Fibroblast of villous mesenchyme (primary cell): ENCODE measurements at regions not wholly inside any gene's neighbourhood (a gene's known extent, or its start where the extent isn't known, plus 50 kb on each side); places are given as distances from the start of the nearest gene placed in this dataset.

Source experiments
- DNase-seq: peaks from one replicate; pipeline ENCODE4 v3.0.0-alpha.2; 2010; ENCODE audit warnings: low read depth
- H3K4me3 ChIP-seq: 2 replicates; pipeline ENCODE4 v1.5.1; 2011; ENCODE audit warnings: low read depth, mild to moderate bottlenecking, low read length
- TF ChIP-seq, protein P1 (sequence below): IDR thresholded peaks from 2 replicates; pipeline ENCODE4 v1.5.1; 2012; ENCODE audit warnings: low read depth, mild to moderate bottlenecking, low read length; ENCODE audit not compliant: insufficient read depth

DNA sequence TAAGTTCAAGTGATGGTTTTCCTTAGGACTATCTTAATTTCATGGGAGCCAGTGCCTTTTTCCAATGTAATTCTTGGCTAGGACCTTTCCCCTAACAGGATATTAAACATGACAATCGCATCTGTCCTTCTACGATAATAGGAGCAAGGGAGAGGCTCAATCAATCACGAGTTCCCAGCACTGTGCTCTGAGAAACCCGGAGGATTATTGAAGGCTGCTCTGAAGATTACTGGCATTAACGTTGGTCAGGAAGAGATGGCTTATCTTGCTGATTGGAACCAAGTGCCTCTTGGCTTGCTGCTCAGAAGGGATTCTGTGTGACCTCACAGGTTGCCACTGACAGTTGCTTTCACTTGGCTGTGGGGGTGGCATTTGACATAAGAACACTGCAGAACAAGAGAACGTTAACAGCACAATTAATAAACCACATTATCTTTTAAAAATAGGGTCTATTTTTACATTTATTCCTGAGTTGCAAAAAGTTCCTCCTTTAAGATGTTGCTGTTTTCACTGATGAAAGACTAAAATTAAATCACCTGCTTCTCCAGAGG, 252.1 kb upstream of the TAC1 start:
- TF ChIP-seq, protein P1, sequence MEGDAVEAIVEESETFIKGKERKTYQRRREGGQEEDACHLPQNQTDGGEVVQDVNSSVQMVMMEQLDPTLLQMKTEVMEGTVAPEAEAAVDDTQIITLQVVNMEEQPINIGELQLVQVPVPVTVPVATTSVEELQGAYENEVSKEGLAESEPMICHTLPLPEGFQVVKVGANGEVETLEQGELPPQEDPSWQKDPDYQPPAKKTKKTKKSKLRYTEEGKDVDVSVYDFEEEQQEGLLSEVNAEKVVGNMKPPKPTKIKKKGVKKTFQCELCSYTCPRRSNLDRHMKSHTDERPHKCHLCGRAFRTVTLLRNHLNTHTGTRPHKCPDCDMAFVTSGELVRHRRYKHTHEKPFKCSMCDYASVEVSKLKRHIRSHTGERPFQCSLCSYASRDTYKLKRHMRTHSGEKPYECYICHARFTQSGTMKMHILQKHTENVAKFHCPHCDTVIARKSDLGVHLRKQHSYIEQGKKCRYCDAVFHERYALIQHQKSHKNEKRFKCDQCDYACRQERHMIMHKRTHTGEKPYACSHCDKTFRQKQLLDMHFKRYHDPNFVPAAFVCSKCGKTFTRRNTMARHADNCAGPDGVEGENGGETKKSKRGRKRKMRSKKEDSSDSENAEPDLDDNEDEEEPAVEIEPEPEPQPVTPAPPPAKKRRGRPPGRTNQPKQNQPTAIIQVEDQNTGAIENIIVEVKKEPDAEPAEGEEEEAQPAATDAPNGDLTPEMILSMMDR: no peak
- no peak for DNase-seq
- no peak overlapping the region for H3K4me3 ChIP-seq

DNA sequence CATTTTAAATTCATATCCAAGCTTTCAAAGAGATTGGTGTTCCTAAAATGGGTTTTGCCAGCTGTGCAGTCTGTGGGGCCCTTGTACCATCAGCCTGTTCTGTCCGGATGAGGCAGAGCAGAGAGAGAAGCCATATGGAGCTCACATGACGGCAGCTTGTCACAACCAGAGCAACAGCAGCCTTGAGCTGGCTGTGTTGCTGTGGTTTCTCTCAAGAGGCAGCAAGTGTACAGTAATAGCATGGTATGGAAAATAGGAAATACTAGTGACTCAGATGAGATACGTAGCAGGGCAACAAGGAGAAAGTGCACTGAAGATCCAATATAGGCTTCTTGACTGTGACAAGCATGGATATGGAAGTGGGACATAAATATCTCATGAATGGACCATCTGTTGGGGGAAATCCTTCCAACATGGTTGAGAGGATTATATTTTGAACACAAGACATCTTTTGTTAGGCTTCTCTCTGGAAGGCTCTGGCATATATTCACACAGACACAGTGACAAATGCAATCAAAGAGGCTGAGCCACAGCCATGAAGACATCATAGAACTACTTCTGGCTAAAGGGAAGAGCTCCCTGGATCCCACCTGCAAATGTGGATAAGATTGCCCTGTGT, 251.0 kb upstream of the TAC1 start:
- DNase-seq: no peak
- TF ChIP-seq, protein P1: no peak
- H3K4me3 ChIP-seq: no peak overlapping the region

DNA sequence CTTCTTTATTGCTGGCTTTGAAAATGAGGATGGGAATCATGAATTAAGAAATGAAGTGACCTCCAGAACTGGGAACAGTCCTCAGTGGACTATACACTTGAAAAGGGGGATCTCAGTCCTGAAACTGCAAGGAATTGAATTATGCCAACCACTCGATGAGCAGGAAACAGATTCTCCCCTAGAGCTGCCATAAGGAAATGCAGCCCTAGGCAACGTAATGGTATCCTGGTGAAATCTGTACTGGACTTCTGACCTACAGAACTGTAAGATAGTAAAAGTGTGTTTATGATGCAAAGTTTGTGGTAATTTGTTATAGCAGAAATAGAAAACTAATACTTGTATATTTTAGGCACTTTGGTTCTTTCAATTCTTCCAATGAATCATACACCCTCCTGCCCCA, 236.4 kb upstream of the TAC1 start:
- TF ChIP-seq, protein P1: no peak
- H3K4me3 ChIP-seq: no peak overlapping the region
- DNase-seq: no peak

DNA sequence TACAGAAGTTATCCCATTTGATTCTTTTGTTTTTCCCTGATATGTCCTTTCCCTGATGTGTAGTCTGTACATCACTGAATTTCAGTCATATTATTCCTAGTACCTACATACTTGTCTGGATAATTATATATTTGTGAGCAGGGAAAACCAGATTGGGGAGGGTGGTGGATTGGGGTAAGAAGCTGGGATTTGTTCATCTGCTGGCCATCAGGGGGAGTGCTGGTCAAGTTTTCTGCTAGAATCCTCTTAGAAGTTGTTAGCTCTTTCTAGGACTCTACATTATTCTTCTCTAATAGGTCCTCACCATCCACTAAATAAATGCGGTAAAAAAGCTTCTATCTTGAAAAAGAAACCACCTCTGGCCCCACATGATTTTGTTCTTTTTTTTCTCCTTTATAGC, 232.7 kb upstream of the TAC1 start:
- DNase-seq: peak; percentile 5
- TF ChIP-seq, protein P1: no peak
- no peak overlapping the region for H3K4me3 ChIP-seq

DNA sequence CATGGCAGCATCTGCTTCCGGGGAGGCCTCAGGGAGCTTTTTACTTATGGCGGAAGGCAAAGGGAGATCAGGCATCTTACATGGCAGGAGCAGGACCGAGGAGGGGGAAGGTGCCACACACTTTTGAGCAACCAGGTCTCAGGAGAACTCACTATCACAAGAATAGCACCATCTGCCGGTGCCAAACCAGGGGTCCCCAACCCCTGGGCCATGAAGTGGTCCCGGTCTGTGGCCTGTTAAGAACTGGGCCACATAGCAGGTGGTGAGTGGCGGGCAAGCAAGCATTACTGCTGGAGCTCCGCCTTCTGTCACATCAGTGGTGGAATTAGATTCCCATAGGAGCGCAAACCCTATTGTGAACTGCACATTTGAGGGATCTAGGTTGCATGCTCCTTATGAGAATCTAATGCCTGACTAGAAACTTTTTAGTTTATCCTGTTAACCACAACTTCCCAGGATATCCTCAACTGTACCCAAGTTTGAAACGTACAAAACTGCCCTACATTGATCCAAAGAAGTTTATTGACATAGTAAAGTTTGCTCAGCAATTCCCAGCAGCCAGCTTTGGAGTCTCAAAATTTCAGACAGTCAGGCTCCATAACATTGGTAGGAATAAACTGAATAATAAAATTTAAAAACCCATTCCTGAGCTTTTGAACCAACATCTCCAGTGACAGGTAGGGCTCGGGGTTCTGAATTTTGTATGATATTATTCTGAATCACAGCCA, 228.4 kb upstream of the TAC1 start:
- no peak for DNase-seq
- no peak overlapping the region for H3K4me3 ChIP-seq
- TF ChIP-seq, protein P1: no peak

DNA sequence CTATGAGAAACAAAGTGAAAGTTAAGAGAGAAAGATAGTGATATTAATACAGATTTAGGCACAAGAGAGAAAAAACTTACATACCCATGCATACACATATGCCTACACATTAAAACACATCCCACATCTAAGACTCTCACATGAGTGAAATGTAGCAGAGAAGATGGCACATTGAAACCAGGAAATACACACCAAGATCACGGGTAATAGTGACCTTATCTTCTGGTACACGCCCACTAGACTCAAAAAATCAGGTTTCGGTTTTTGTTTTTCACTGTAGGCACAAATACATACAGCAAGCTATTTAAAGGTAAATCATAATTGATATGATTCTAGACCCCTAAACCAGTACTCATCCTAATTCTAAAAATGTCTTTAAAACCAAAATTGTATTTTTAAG, 225.2 kb upstream of the TAC1 start:
- TF ChIP-seq, protein P1: no peak
- no peak for DNase-seq
- no peak overlapping the region for H3K4me3 ChIP-seq
